GM13976 (cell line): ENCODE measurements at regions not wholly inside any gene's neighbourhood (a gene's known extent, or its start where the extent isn't known, plus 50 kb on each side); places are given as distances from the start of the nearest gene placed in this dataset.
"Not testable (repeated sequence)": the region's sequence is repeated elsewhere in the genome, so short reads cannot be mapped to it uniquely, and the experiment has no call there.

ENCODE experiments used
- DNase-seq: peaks from one replicate; pipeline ENCODE4 v3.0.0; 2012; ENCODE audit warnings: low spot score
- in situ Hi-C: fragments of 300-500 bp; cut with MboI; formaldehyde crosslinking; loops from one replicate; pipeline ENCODE4 v1.12.0; 2022; ENCODE audit warnings: low sequenced_read_pairs, mixed read lengths, inconsistent platforms; ENCODE audit not compliant: unreplicated experiment
- TF ChIP-seq, protein P1 (sequence below): IDR thresholded peaks from 2 replicates; pipeline ENCODE4 v1.5.1; 2012; ENCODE audit warnings: borderline replicate concordance, mild to moderate bottlenecking; ENCODE audit not compliant: insufficient read depth; ENCODE audit errors: extremely low read depth, missing control alignments, control extremely low read depth

DNA sequence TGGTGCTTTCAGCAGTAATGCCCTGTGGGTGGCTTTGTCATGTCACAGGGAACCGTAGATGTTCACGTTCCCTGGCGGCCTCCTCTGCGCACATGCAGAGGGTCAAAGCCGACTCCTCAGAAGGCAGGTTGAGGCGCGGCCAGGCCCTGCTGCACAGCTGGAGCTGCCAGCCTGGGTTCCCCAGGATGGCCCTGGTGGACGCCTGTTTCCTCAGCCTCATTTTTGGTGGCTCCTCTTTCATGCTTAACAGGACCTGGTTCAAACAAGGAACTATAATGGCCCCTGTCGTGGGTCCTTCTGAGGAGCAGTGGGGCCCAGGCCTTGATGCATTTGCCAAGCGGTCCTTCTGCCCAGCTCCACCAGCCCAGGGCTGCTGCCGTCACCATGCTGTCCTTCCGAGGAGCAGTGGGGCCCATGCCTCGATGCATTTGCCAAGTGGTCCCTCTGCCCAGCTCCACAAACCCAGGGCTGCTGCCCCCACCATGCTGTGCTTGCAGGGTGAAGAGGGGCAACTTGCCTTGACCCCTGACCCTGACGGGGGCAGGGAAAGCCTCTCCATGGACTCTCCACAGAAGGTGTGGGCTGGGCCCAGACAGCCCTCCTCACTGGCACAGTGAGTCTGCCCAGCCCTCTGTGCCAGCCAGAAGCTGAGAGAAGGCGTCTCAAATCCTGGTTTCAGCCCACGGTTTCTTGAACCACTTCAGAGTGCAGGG lies 338.2 kb downstream of the TCERG1L start:
- TF ChIP-seq, protein P1, sequence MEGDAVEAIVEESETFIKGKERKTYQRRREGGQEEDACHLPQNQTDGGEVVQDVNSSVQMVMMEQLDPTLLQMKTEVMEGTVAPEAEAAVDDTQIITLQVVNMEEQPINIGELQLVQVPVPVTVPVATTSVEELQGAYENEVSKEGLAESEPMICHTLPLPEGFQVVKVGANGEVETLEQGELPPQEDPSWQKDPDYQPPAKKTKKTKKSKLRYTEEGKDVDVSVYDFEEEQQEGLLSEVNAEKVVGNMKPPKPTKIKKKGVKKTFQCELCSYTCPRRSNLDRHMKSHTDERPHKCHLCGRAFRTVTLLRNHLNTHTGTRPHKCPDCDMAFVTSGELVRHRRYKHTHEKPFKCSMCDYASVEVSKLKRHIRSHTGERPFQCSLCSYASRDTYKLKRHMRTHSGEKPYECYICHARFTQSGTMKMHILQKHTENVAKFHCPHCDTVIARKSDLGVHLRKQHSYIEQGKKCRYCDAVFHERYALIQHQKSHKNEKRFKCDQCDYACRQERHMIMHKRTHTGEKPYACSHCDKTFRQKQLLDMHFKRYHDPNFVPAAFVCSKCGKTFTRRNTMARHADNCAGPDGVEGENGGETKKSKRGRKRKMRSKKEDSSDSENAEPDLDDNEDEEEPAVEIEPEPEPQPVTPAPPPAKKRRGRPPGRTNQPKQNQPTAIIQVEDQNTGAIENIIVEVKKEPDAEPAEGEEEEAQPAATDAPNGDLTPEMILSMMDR = no peak
- DNase-seq = no peak
- in situ Hi-C loops = no loop called here

DNA sequence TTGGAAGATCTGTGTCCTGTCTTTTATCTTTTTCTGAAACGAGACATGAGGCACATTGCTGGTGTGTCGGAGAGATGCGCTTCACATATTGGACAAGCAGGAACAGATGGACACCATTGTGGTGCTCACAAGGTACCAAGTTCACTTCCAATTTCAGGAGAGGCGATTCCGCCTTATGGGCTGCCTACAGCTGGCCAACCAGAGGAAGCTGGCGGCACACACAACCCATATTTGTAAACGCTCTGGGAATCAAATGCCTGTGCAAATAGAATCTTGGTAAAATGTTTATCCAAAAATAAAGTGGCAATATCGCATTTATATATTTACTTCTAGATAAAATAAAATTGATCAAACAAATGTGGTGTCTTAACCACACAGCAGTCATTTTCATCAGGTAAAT lies 337.4 kb downstream of the TCERG1L start:
- TF ChIP-seq, protein P1 = no peak
- no peak for DNase-seq
- in situ Hi-C loops = no loop called here

DNA sequence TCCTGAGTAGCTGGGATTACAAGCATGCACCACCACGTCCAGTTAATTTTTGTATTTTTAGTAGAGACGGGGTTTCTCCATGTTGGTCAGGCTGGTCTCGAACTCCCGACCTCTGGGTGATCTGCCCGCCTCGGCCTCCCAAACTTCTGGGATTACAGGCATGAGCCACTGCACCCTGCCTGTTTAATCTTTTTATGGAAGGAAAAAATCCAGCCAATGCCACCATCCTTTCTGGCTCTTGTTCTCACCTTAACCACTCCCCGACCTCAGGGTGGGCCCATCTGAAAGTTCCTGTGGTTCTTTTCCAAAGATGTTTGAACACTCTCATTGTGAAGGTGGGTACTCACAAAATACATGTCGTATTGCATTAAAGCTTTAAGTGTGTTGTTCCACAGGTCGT lies 336.2 kb downstream of the TCERG1L start:
- in situ Hi-C loops, DNase-seq: not testable (repeated sequence)

DNA sequence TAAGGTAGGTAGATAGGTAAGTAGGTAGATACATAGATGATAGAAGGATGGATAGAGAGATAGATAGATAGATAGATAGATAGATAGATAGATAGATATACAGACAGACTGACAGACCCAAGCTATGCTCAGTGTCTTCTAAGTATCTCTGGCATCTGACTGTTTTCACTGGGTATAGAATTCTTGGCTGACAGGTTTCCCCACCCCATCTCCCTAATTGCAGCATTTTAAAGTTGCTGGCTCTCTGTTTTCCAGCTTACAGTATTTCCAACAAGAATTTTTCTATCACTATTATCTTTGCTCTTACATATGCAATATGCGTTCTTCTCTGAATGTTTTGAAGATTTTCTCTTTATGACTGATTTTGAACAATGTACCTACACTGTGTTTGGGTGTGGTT lies 328.7 kb downstream of the TCERG1L start:
- no peak for DNase-seq
- in situ Hi-C loops = no loop called here
- TF ChIP-seq, protein P1 = no peak

DNA sequence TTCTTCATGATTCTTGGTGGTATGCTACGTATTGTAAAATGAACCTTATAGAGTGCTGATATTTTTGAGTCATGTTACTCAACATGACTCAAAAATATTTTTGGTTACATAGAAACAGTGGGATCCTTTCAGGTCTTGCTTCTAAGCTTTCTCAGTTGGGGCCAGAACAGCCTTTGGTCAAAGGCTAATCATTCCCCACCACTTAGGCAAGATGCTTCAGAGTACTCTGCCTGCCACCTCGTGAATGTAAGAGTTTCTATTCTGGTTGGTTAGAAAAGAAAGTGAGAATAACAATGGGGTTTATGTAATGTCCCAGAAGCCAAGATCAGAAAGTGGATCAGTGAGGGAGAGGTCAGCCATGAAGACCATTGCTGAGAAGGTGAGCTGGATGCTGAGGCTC lies 327.8 kb downstream of the TCERG1L start:
- in situ Hi-C loops = no loop called here
- no peak for DNase-seq
- TF ChIP-seq, protein P1 = no peak

DNA sequence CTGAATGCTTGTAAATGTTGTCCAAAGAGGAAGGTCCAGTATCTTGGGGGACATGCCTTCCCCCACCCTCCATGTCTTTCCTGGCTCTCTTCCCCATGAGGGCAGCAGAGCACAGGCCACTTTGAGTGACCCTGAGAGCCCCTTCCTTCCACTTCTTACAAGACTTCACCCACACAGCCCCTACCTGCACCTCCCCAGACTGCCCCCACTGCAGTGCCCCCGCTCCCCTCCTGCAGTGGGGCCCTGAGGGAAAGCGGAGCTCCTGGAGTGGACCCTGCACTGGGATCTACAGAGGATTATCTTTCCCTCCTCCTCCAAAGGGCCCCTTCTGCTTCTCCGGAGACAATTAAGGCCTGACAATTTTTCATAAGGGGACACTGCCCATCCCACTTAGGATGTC lies 326.8 kb downstream of the TCERG1L start:
- no peak for DNase-seq
- in situ Hi-C loops = no loop called here
- TF ChIP-seq, protein P1 = no peak

DNA sequence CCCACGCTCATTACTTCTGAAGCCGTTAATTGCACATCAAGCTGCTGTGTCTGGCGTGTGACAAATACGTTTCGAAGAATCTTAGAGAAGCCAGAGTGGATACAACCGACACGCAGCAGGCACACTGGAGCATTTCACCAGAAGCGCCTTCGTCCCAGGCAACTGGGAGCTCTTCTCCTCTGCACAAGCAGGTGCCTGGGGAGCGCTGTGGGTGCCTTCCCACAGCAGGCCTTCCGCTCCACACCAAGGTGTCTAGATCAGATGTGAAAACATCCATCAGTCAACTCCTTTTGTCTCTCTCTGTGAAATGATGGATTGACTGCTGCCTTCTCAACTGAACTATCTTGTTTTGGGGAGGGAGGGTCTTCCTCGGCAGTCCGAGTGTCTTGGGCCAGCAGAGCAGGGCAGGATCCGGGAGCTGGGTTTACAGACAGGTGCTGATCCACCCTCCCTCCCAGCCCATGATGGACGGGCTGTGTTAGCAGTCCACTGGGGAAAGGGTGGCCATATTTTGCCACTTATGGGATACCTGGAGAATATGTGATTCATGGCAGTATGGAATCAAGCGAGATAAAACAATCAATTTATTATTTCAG lies 326.3 kb downstream of the TCERG1L start:
- TF ChIP-seq, protein P1 = no peak
- in situ Hi-C loops = no loop called here
- no peak for DNase-seq
